ENCODE measurements at regions not wholly inside any gene's neighbourhood (a gene's known extent, or its start where the extent isn't known, plus 50 kb on each side); places are given as distances from the start of the nearest gene placed in this dataset.

DNA sequence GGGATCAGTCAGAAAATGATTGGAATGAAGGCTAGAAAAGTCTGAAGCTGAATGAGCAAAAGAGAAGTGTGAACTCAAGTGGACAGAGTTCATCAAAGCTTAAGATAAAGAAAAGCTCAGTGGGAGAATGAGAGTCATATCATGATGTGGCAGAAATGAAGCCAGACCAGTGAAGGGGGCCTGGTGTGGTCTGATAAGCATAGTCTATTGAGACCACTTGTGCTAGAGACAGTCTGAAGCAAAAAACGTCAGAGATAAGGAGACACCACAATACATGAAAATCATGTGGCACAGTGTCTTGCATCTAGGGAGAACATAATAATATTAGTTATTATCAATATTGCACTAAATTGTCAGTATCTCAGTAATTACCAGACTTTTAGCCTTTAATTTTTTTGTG lies 601.5 kb downstream of the UTRN start:
- DNase-seq, result no peak
- H3K9me3 ChIP-seq, result no peaks in the 10 kb centered on the region
- no peaks in the 10 kb centered on the region for H3K27me3 ChIP-seq
- H3K36me3 ChIP-seq, result no peaks in the 10 kb centered on the region
- no peak overlapping the region for H3K27ac ChIP-seq
- H3K4me1 ChIP-seq, result no peaks in the 10 kb centered on the region
- TF ChIP-seq, protein P1, sequence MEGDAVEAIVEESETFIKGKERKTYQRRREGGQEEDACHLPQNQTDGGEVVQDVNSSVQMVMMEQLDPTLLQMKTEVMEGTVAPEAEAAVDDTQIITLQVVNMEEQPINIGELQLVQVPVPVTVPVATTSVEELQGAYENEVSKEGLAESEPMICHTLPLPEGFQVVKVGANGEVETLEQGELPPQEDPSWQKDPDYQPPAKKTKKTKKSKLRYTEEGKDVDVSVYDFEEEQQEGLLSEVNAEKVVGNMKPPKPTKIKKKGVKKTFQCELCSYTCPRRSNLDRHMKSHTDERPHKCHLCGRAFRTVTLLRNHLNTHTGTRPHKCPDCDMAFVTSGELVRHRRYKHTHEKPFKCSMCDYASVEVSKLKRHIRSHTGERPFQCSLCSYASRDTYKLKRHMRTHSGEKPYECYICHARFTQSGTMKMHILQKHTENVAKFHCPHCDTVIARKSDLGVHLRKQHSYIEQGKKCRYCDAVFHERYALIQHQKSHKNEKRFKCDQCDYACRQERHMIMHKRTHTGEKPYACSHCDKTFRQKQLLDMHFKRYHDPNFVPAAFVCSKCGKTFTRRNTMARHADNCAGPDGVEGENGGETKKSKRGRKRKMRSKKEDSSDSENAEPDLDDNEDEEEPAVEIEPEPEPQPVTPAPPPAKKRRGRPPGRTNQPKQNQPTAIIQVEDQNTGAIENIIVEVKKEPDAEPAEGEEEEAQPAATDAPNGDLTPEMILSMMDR (IDR thresholded peaks at IDR 0.05), result no peak
- TF ChIP-seq POLR2A (IDR thresholded peaks at IDR 0.05), result no peak
- H3K4me3 ChIP-seq, result no peak overlapping the region

DNA sequence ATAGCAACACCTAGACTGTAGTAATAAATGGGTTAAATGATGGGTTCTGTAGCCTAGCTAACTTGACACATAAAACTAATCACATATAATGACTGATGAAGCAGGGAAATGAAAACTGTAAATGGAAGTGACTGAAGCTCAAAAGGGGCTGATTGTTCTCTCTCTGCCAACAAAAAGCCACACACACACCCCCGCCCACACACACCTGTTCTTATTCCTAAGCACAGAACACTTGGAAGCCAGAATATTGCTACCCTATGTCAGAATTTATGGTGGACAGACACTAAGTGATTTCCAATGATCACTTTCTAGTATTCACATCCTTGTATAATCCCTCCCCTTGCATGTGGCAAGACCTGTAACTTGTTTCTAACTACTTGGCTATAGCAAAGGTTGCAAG lies 603.5 kb downstream of the UTRN start:
- Histone ChIP-seq H3K27ac (no peak overlapping the region), H3K4me3 (no peak overlapping the region), H3K4me1 (no peaks in the 10 kb centered on the region), H3K36me3 (no peaks in the 10 kb centered on the region), H3K9me3 (no peaks in the 10 kb centered on the region), H3K27me3 (no peaks in the 10 kb centered on the region)
- no peak for DNase-seq
- TF ChIP-seq, protein P1 (IDR thresholded peaks at IDR 0.05), result no peak
- TF ChIP-seq POLR2A (IDR thresholded peaks at IDR 0.05), result no peak

DNA sequence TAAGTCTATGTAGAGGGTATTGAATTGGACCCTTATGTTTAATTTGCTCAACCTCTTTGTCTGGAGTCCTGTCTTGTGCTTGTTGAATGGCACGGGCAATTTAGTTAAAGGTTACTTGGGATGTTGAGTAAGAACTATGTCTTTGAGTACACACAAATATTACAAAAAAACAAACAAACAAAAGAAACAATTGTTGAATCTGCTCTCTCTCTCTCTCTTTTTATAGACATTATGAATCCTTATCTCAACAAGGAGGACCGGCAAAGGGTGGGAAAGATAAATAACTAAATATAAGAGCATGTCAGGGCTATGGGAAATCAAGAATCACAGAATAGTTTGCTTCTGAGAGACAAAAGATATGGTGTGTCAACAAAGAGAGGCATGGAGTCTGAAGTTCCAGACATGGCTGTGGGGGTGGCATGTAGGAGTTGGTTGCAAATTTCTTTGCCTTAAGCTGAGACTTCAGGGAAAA lies 608.6 kb downstream of the UTRN start:
- DNase-seq, result no peak
- Histone ChIP-seq H3K4me3 (no peak overlapping the region), H3K27ac (no peak overlapping the region), H3K27me3 (no peaks in the 10 kb centered on the region), H3K36me3 (no peaks in the 10 kb centered on the region), H3K9me3 (no peaks in the 10 kb centered on the region), H3K4me1 (no peaks in the 10 kb centered on the region)
- TF ChIP-seq, protein P1 (IDR thresholded peaks at IDR 0.05), result no peak
- no peak for TF ChIP-seq POLR2A (IDR thresholded peaks at IDR 0.05)

DNA sequence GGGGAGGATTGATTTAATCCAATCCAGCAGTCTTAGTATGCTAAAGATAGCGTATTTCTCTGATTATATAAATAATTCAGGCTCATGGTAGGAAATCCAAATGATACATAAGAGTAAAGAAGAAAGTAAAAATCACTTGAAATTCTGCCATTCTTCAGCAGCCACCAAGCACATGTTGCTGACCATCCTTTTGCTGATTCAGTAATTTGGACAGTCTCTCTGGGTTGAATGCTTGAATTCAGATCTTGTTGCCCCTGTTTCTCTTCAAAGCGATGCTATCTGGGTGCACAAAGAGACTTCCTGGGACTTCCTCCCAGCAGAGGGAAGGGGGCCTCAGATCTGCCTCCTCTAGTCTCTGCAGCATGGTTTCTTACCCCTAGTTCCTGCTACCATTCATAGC lies 609.1 kb downstream of the UTRN start:
- no peaks in the 10 kb centered on the region for H3K9me3 ChIP-seq
- no peak overlapping the region for H3K27ac ChIP-seq
- no peaks in the 10 kb centered on the region for H3K4me1 ChIP-seq
- H3K36me3 ChIP-seq, result no peaks in the 10 kb centered on the region
- H3K4me3 ChIP-seq, result no peak overlapping the region
- H3K27me3 ChIP-seq, result no peaks in the 10 kb centered on the region
- no peak for DNase-seq
- TF ChIP-seq, protein P1 (IDR thresholded peaks at IDR 0.05), result no peak
- no peak for TF ChIP-seq POLR2A (IDR thresholded peaks at IDR 0.05)

DNA sequence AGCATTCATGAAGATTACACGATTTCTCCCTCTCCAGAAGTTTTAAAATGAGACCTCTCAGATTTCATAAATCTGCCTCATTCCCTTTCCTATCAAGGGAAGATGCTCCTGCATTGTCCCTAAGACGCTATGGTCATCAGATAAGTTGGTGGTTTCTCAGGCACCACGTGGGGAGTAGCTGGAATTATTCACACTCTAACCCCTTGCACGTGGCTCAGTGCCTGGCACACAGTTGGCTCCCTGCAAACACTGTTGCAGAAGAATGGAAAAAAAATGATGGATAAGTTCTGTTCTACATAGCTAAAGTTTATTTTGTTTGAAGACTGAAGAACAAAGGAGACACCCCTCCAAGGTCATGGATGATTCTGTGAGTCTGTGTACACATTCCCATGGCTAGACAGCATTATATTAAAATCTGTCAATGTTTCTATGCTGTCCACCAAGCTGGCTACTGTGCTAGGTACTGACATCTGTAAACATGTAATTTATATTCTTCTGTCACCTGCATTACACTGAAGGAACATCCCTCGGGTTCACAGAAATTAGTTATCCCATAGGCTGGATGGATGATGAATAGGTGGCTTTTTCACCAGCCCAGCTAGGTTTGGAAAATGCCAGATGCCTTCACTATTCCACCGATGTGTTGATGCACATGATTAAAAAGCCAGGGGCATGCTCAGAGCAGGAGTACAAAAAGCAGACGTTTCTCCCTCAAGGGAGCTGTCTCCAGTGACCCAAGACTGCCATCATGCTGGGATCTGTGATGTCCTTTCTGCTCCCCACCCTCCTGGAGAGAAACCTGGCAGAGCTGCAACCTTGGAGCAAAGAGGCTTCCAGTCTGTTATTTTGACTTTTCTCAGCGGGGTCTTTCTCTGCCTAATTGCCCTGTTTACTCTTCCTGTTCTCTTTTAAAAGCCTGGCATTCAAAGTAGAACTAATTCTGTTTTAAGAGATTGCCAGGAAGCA lies 610.5 kb downstream of the UTRN start:
- no peak for DNase-seq
- Histone ChIP-seq H3K9me3 (no peaks in the 10 kb centered on the region), H3K4me1 (no peaks in the 10 kb centered on the region), H3K27me3 (no peaks in the 10 kb centered on the region), H3K36me3 (no peaks in the 10 kb centered on the region), H3K27ac (no peak overlapping the region), H3K4me3 (no peak overlapping the region)
- TF ChIP-seq POLR2A (IDR thresholded peaks at IDR 0.05), result no peak
- TF ChIP-seq, protein P1 (IDR thresholded peaks at IDR 0.05), result no peak

All from Peyer's patch (tissue), 4 donors.